ENCODE measurements at regions not wholly inside any gene's neighbourhood (a gene's known extent, or its start where the extent isn't known, plus 50 kb on each side); places are given as distances from the start of the nearest gene placed in this dataset.

GRCh38 chr10:15444105-15445005, 73.3 kb upstream of the FAM171A1 start:
- no peak for TF ChIP-seq CTCF (IDR thresholded peaks at IDR 0.05; ENCODE audit: control extremely low read depth, extremely low read depth)

GRCh38 chr10:15442056-15442455, 71.0 kb upstream of the FAM171A1 start:
- H3K9ac ChIP-seq (ENCODE audit: insufficient read depth in 1 of 2, low read length in 2 of 2): no peak overlapping the region

More at GRCh38 chr10:15444105-15445005, 73.3 kb upstream of the FAM171A1 start:
- no peaks in the 10 kb centered on the region for H3K9me3 ChIP-seq (ENCODE audit: control insufficient read depth in 4 of 4, insufficient read depth in 3 of 4, low read length in 3 of 4)
- no peaks in the 10 kb centered on the region for H3K36me3 ChIP-seq (ENCODE audit: control insufficient read depth in 4 of 4, insufficient read depth in 4 of 4, low read length in 4 of 4)
- peaks cover 0 to 9% (median 0%) of the 10 kb centered on the region in 5 donors for H3K4me1 ChIP-seq (ENCODE audit: control insufficient read depth in 5 of 5, insufficient read depth in 5 of 5, low read length in 5 of 5)
- no peaks in the 10 kb centered on the region for H3K27me3 ChIP-seq (ENCODE audit: control insufficient read depth in 3 of 3, insufficient read depth in 3 of 3, low read length in 2 of 3)
- H3K9ac ChIP-seq (ENCODE audit: insufficient read depth in 1 of 2, low read length in 2 of 2): no peak overlapping the region
- ATAC-seq (ENCODE audit: insufficient read depth, low FRiP score) (no peak), DNase-seq (no peak)
- 65 to 68% methylated on average over 8 of the region's 8 CpGs for WGBS, 2 donors
- no peak overlapping the region for H3K27ac ChIP-seq (ENCODE audit: low read depth in 1 of 2, low read length in 1 of 2)
- no peak overlapping the region for H3K4me3 ChIP-seq

GRCh38 chr10:15440204-15440711, 69.2 kb upstream of the FAM171A1 start:
- H3K27ac ChIP-seq (ENCODE audit: low read depth in 1 of 2, low read length in 1 of 2): no peak overlapping the region
- 91 to 93% methylated on average over 9 of the region's 9 CpGs for WGBS, 2 donors
- H3K36me3 ChIP-seq (ENCODE audit: control insufficient read depth in 4 of 4, insufficient read depth in 4 of 4, low read length in 4 of 4): no peaks in the 10 kb centered on the region
- H3K9me3 ChIP-seq (ENCODE audit: control insufficient read depth in 4 of 4, insufficient read depth in 3 of 4, low read length in 3 of 4): no peaks in the 10 kb centered on the region
- H3K9ac ChIP-seq (ENCODE audit: insufficient read depth in 1 of 2, low read length in 2 of 2): no peak overlapping the region
- DNase-seq (peak in 1 of 3 donors; percentile 35), ATAC-seq (ENCODE audit: insufficient read depth, low FRiP score) (no peak)
- TF ChIP-seq CTCF (IDR thresholded peaks at IDR 0.05; ENCODE audit: control extremely low read depth, extremely low read depth): no peak
- H3K4me1 ChIP-seq (ENCODE audit: control insufficient read depth in 5 of 5, insufficient read depth in 5 of 5, low read length in 5 of 5): peaks cover 0 to 15% (median 3%) of the 10 kb centered on the region in 5 donors
- no peak overlapping the region for H3K4me3 ChIP-seq
- no peaks in the 10 kb centered on the region for H3K27me3 ChIP-seq (ENCODE audit: control insufficient read depth in 3 of 3, insufficient read depth in 3 of 3, low read length in 2 of 3)

More at GRCh38 chr10:15442056-15442455, 71.0 kb upstream of the FAM171A1 start:
- no peak overlapping the region for H3K4me3 ChIP-seq
- no peak for TF ChIP-seq CTCF (IDR thresholded peaks at IDR 0.05; ENCODE audit: control extremely low read depth, extremely low read depth)
- H3K27ac ChIP-seq (ENCODE audit: low read depth in 1 of 2, low read length in 1 of 2): no peak overlapping the region
- peaks cover 0 to 15% (median 3%) of the 10 kb centered on the region in 5 donors for H3K4me1 ChIP-seq (ENCODE audit: control insufficient read depth in 5 of 5, insufficient read depth in 5 of 5, low read length in 5 of 5)
- no peaks in the 10 kb centered on the region for H3K27me3 ChIP-seq (ENCODE audit: control insufficient read depth in 3 of 3, insufficient read depth in 3 of 3, low read length in 2 of 3)
- H3K36me3 ChIP-seq (ENCODE audit: control insufficient read depth in 4 of 4, insufficient read depth in 4 of 4, low read length in 4 of 4): no peaks in the 10 kb centered on the region
- WGBS, 2 donors: 89 to 90% methylated on average over 14 of the region's 14 CpGs
- ATAC-seq (ENCODE audit: insufficient read depth, low FRiP score) (no peak), DNase-seq (no peak)
- H3K9me3 ChIP-seq (ENCODE audit: control insufficient read depth in 4 of 4, insufficient read depth in 3 of 4, low read length in 3 of 4): no peaks in the 10 kb centered on the region

Measured in lung (tissue), 11 donors.